Upper lobe of left lung (tissue), 6 donors: ENCODE measurements at regions not wholly inside any gene's neighbourhood (a gene's known extent, or its start where the extent isn't known, plus 50 kb on each side); places are given as distances from the start of the nearest gene placed in this dataset.

Experiments
- ATAC-seq, 2 donors: fragments of 200-7000 bp; cut with Tn5 transposase; one replicate each; pipeline ENCODE4 v1.9.1; 2022; ENCODE audit warnings: mild to moderate bottlenecking in 2 of 2, moderate library complexity in 2 of 2; ENCODE audit not compliant: low FRiP score in 2 of 2
- DNase-seq, 2 donors: peaks; one replicate each; pipeline ENCODE4 v3.0.0-alpha.2; 2019 to 2020
- H3K27ac ChIP-seq, 4 donors: fragments of 200-600 bp; sonication (generic); one replicate each; pipeline ENCODE4 v1.5.1; 2016 to 2019
- H3K27me3 ChIP-seq, 4 donors: fragments of 200-600 bp; sonication (generic); one replicate each; pipeline ENCODE4 v1.5.1; 2017 to 2019
- H3K36me3 ChIP-seq, 4 donors: fragments of 200-600 bp; sonication (generic); one replicate each; pipeline ENCODE4 v1.5.1; 2016 to 2019
- H3K4me1 ChIP-seq, 4 donors: fragments of 200-600 bp; sonication (generic); one replicate each; pipeline ENCODE4 v1.5.1; 2018 to 2019
- H3K4me3 ChIP-seq, 4 donors: fragments of 200-600 bp; sonication (generic); one replicate each; pipeline ENCODE4 v1.5.1; 2017 to 2019; ENCODE audit warnings: mild to moderate bottlenecking in 2 of 4, moderate library complexity in 1 of 4
- H3K9me3 ChIP-seq, 4 donors: fragments of 200-600 bp; sonication (generic); one replicate each; pipeline ENCODE4 v1.5.1; 2018 to 2019
- EP300 ChIP-seq, 4 donors: sonication (generic); formaldehyde crosslinking; IDR thresholded peaks; one replicate each; pipeline ENCODE4 v1.5.1; 2017; ENCODE audit warnings: antibody characterized with exemption in 4 of 4, control low read depth in 2 of 4
- POLR2A ChIP-seq, 4 donors: fragments of 450-650 bp; IDR thresholded peaks; one replicate each; pipeline ENCODE4 v1.5.1; 2016 to 2017; ENCODE audit warnings: antibody characterized with exemption in 4 of 4, mild to moderate bottlenecking in 2 of 4
- POLR2AphosphoS5 ChIP-seq, 2 donors: sonication (generic); formaldehyde crosslinking; IDR thresholded peaks; one replicate each; pipeline ENCODE4 v1.5.1; 2017; ENCODE audit warnings: antibody characterized with exemption in 2 of 2
- WGBS, 2 donors: methylation state at CpG; one replicate each; pipeline ENCODE4 v1.1.5; 2017 to 2018; 5-methylcytosine and 5-hydroxymethylcytosine counted together
- TF ChIP-seq, protein P1 (sequence below), 6 experiments: fragments of 450-650 bp in 4 of 6; fragments of 200-600 bp in 2 of 6; sonication (generic) in 2 of 6; IDR thresholded peaks; one replicate each; pipeline ENCODE4 v1.5.1; 2016 to 2019; ENCODE audit warnings: antibody characterized with exemption in 6 of 6
- donor health status: DM: no; HTN: no; CAD: no; lungs with moderate emphysema.
- donor health status: DM: no; HTN: yes; CAD: no; lungs with severe emphysema.

DNA sequence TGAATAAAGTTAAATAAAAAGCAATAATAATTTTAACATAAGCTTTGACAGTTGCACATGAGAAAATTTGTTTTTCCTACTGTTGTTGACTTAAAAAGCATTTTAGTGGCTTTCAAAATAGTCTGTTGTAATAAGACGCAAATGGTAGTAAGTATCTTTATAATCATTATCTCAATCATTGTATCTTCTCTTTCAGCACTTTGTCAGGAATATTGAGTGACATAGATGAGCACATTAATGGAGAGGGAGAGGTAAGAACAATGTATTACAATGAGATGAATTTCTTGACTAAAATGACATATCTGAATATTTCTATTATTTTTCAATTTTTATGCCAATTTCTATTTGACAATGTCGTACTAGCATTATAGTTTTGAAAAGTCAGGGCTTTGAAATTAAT is 193.9 kb upstream of the MRPS30 start:
- DNase-seq (no peak), ATAC-seq (no peak)
- Histone ChIP-seq H3K27ac (no peak overlapping the region), H3K27me3 (no peaks in the 10 kb centered on the region), H3K4me1 (no peaks in the 10 kb centered on the region), H3K36me3 (no peaks in the 10 kb centered on the region), H3K4me3 (no peak overlapping the region), H3K9me3 (no peaks in the 10 kb centered on the region)
- TF ChIP-seq POLR2AphosphoS5 (IDR thresholded peaks at IDR 0.05) (no peak), POLR2A (IDR thresholded peaks at IDR 0.05) (no peak)
- 87 to 88% methylated on average over 2 of the region's 2 CpGs for WGBS, 2 donors

DNA sequence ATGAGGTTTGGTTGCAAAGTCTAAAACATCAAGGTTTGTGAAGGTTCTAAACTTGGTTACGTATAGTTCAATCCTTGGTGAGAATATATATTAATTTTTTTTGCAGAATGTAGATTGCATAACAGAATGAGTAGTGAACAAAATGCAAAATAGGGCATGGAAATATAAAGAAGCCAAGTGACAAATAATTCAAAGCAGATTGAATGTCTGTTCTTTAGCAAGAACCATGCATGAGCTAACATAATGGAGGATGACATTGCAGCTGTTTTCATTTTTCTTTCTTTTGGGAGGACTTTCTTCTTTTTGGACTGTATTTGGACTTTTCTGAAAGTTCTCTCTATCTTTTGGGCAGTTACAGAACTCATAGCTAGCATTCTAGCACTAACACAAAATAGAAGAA is 194.8 kb upstream of the MRPS30 start:
- H3K9me3 ChIP-seq = no peaks in the 10 kb centered on the region
- H3K27me3 ChIP-seq = no peaks in the 10 kb centered on the region
- TF ChIP-seq, protein P1, sequence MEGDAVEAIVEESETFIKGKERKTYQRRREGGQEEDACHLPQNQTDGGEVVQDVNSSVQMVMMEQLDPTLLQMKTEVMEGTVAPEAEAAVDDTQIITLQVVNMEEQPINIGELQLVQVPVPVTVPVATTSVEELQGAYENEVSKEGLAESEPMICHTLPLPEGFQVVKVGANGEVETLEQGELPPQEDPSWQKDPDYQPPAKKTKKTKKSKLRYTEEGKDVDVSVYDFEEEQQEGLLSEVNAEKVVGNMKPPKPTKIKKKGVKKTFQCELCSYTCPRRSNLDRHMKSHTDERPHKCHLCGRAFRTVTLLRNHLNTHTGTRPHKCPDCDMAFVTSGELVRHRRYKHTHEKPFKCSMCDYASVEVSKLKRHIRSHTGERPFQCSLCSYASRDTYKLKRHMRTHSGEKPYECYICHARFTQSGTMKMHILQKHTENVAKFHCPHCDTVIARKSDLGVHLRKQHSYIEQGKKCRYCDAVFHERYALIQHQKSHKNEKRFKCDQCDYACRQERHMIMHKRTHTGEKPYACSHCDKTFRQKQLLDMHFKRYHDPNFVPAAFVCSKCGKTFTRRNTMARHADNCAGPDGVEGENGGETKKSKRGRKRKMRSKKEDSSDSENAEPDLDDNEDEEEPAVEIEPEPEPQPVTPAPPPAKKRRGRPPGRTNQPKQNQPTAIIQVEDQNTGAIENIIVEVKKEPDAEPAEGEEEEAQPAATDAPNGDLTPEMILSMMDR (IDR thresholded peaks at IDR 0.05) = no peak
- TF ChIP-seq EP300 (IDR thresholded peaks at IDR 0.05) (no peak), POLR2A (IDR thresholded peaks at IDR 0.05) (no peak), POLR2AphosphoS5 (IDR thresholded peaks at IDR 0.05) (no peak)
- DNase-seq (no peak), ATAC-seq (no peak)
- H3K4me1 ChIP-seq = no peaks in the 10 kb centered on the region
- H3K27ac ChIP-seq = no peak overlapping the region
- WGBS, 2 donors = 76 to 94% methylated on average over 1 of the region's 1 CpG
- no peaks in the 10 kb centered on the region for H3K36me3 ChIP-seq
- H3K4me3 ChIP-seq = no peak overlapping the region

DNA sequence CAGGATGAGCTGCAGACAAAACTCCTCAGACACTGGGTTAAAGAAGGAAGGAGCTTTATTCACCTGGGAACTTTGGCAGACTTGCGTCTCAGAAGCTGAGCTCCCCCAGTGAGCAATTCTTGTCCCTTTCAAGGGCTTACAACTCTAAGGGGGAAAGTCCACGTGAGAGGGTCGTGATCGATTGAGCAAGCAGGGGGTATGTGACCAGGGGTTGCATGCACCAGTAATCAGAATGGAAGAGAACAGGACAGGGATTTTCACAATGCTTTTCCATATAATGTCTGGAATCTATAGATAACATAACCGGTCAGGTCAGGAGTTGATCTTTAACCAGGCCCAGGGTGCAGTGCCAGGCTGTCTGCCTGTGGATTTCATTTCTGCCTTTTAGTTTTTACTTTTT is 202.8 kb upstream of the MRPS30 start:
- Histone ChIP-seq H3K36me3 (no peaks in the 10 kb centered on the region), H3K27ac (no peak overlapping the region), H3K4me1 (no peaks in the 10 kb centered on the region), H3K27me3 (no peaks in the 10 kb centered on the region), H3K4me3 (no peak overlapping the region), H3K9me3 (no peaks in the 10 kb centered on the region)
- TF ChIP-seq POLR2AphosphoS5 (IDR thresholded peaks at IDR 0.05) = no peak
- TF ChIP-seq POLR2A (IDR thresholded peaks at IDR 0.05) = no peak
- TF ChIP-seq EP300 (IDR thresholded peaks at IDR 0.05) = no peak
- TF ChIP-seq, protein P1 (IDR thresholded peaks at IDR 0.05) = no peak
- DNase-seq (no peak), ATAC-seq (no peak)
- WGBS, 2 donors = 82 to 86% methylated on average over 5 of the region's 5 CpGs

DNA sequence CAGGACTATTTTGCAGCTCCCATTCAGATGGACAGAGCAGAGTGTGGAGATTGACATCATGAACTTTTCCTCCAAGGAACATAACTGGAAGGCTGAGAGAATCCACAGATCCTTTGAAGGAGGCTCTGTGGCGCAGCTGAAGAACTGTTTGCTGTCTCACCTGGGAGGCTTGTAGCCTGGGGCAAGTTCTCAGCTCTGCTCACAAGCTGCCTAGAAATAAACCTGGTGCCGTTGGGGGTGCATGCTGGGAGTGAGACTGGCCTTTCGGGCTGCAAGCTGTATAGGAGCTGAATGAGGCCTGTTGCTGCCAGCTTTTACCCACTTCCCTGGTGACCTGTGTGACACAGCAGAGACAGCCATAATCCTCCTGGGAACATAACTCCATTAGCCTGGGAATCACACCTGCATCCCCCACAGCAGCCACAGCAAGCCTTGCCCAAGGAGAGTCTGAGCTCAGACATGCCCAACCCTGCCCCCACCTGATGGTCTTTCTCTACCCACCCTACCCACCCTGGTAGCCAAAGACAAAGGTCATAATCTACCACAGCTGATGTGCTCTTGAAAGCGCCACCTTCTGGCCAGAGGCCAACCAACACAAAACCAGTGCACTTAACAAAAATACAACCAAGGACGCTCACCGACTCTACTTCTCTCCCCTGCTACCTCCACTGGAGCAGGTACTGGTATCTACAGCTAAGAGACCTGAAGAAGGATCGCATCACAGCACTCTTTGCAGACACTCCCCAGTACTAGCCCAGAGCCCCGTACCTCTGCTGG is 205.1 kb upstream of the MRPS30 start:
- TF ChIP-seq EP300 (IDR thresholded peaks at IDR 0.05) (no peak), POLR2A (IDR thresholded peaks at IDR 0.05) (no peak), POLR2AphosphoS5 (IDR thresholded peaks at IDR 0.05) (no peak)
- TF ChIP-seq, protein P1 (IDR thresholded peaks at IDR 0.05) = no peak
- Histone ChIP-seq H3K4me1 (no peaks in the 10 kb centered on the region), H3K4me3 (no peak overlapping the region), H3K9me3 (no peaks in the 10 kb centered on the region), H3K27ac (no peak overlapping the region), H3K27me3 (no peaks in the 10 kb centered on the region), H3K36me3 (no peaks in the 10 kb centered on the region)
- ATAC-seq = no peak
- WGBS, 2 donors = 70 to 71% methylated on average over 6 to 8 of the region's 8 CpGs
- no peak for DNase-seq

DNA sequence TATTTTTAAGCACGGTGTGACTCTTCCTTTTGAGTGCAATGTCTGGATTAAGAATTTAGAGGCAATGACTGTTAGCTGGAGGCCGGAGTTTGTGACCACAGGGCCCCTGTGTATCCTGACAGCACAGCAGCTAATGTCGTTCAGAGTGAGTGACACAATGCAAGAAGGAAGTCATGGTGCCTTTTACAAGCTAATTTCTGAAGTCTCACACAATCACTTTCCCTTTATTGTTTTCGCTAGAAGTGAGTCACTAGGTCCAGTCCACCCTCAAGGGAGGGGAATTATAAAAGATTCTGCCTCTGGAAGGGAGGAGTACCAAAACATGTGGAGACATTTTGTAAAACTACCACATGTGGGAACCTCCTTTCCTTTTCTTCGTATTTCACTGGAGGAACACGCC is 185.5 kb upstream of the FGF10 start:
- H3K9me3 ChIP-seq = no peaks in the 10 kb centered on the region
- H3K27me3 ChIP-seq = no peaks in the 10 kb centered on the region
- DNase-seq = no peak
- H3K4me3 ChIP-seq = no peak overlapping the region
- 68 to 72% methylated on average over 6 of the region's 6 CpGs for WGBS, 2 donors
- no peak for ATAC-seq
- no peaks in the 10 kb centered on the region for H3K4me1 ChIP-seq
- no peaks in the 10 kb centered on the region for H3K36me3 ChIP-seq
- no peak overlapping the region for H3K27ac ChIP-seq
- TF ChIP-seq POLR2AphosphoS5 (IDR thresholded peaks at IDR 0.05) (no peak), EP300 (IDR thresholded peaks at IDR 0.05) (no peak), POLR2A (IDR thresholded peaks at IDR 0.05) (no peak)
- TF ChIP-seq, protein P1 (IDR thresholded peaks at IDR 0.05) = no peak
